Endodermal cell (in vitro differentiated cells): ENCODE measurements at regions not wholly inside any gene's neighbourhood (a gene's known extent, or its start where the extent isn't known, plus 50 kb on each side); places are given as distances from the start of the nearest gene placed in this dataset.

Experiments
- DNase-seq: peaks from one replicate; pipeline ENCODE4 v3.0.0-alpha.2; 2017
- H3K27ac ChIP-seq: 2 replicates; pipeline ENCODE4 v1.5.1; 2013; ENCODE audit warnings: mild to moderate bottlenecking, low read depth, low read length, moderate library complexity
- H3K27me3 ChIP-seq: 2 replicates; pipeline ENCODE4 v1.6.1; 2013; ENCODE audit warnings: mild to moderate bottlenecking, low read length, moderate library complexity; ENCODE audit not compliant: insufficient read depth, control insufficient read depth, poor library complexity, severe bottlenecking
- H3K36me3 ChIP-seq: 2 replicates; pipeline ENCODE4 v1.7.0; 2013; ENCODE audit warnings: mild to moderate bottlenecking, low read length, moderate library complexity; ENCODE audit not compliant: control insufficient read depth, insufficient read depth
- H3K4me1 ChIP-seq: one replicate; pipeline ENCODE4 v1.7.0; 2013; ENCODE audit warnings: low read length; ENCODE audit not compliant: control insufficient read depth, insufficient read depth
- H3K4me3 ChIP-seq: 2 replicates; pipeline ENCODE4 v1.5.1; 2013; ENCODE audit warnings: mild to moderate bottlenecking, low read length, moderate library complexity
- H3K9ac ChIP-seq: 2 replicates; pipeline ENCODE4 v1.6.1; 2013; ENCODE audit warnings: mild to moderate bottlenecking, low read length, moderate library complexity; ENCODE audit not compliant: poor library complexity, severe bottlenecking; ENCODE audit errors: extremely low read depth
- H3K9me3 ChIP-seq: 2 replicates; pipeline ENCODE4 v1.6.1; 2013; ENCODE audit warnings: mild to moderate bottlenecking, low read length, moderate library complexity; ENCODE audit not compliant: control insufficient read depth
- H3K27ac Mint-ChIP-seq: 2 replicates; pipeline ENCODE4 v1.8.0; 2020; ENCODE audit warnings: mixed read lengths
- H3K27me3 Mint-ChIP-seq: 2 replicates; pipeline ENCODE4 v1.8.0; 2021; ENCODE audit warnings: mild to moderate bottlenecking, mixed read lengths; ENCODE audit not compliant: insufficient read depth
- H3K36me3 Mint-ChIP-seq: 2 replicates; pipeline ENCODE4 v1.8.0; 2020; ENCODE audit warnings: low read depth, mixed read lengths
- H3K4me1 Mint-ChIP-seq: 2 replicates; pipeline ENCODE4 v1.8.0; 2020; ENCODE audit warnings: mixed read lengths
- H3K4me3 Mint-ChIP-seq: 2 replicates; pipeline ENCODE4 v1.8.0; 2020; ENCODE audit warnings: mild to moderate bottlenecking, moderate library complexity, mixed read lengths
- H3K9me3 Mint-ChIP-seq: 2 replicates; pipeline ENCODE4 v1.8.0; 2020; ENCODE audit warnings: mild to moderate bottlenecking, mixed read lengths
- WGBS, 2 experiments: methylation state at CpG; one replicate each; pipeline versions ENCODE4 v1.1.5 to v1.1.7; 2013; ENCODE audit warnings: missing lambda C conversion rate in 2 of 2, mixed read lengths in 1 of 2; ENCODE audit not compliant: insufficient coverage in 1 of 2, insufficient read length in 1 of 2; 5-methylcytosine and 5-hydroxymethylcytosine counted together
- TF ChIP-seq, protein P1 (sequence below): fragments of 200-600 bp; sonication (generic); conservative IDR thresholded peaks from 2 replicates; pipeline ENCODE4 v1.5.0; 2021; ENCODE audit warnings: antibody characterized with exemption, mild to moderate bottlenecking

DNA sequence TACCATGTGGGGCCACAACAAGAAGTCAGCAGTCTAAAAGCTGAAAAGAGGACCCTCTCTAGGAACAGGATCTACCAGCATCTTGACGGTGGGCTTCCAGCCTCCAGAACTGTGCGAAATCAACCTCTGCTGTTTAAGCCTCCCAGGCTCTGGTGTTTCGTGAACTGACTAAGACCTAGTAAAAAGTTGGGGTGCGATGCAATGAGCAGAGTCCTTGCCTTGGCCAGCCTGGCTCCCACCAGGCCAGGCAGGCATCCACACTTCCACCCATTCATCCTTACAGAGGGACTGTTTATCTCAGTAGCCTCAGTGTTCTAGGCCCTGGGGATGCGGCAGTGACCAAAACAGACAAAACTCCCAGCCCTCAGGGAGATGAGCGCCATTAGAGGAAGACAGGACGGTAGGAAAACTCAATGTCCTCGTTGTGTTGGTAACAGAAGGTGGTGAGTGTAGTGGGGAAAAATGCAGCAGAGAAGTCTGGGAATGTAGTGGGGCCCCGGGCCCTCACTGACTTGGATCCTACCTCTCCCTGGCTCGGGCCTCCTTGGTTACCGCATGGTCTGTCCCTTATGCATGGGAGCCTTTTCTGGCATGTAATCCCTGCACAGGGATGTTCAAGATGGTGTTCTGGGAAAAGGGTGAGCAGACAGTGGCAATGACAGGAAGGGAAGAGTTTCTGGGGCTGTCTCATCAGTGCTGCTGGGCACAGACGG, 271.8 kb upstream of the HS6ST1 start:
- H3K27me3 Mint-ChIP-seq = peaks cover 6% of the 10 kb centered on the region
- no peak overlapping the region for H3K4me3 Mint-ChIP-seq
- H3K9me3 Mint-ChIP-seq = peaks cover 2% of the 10 kb centered on the region

DNA sequence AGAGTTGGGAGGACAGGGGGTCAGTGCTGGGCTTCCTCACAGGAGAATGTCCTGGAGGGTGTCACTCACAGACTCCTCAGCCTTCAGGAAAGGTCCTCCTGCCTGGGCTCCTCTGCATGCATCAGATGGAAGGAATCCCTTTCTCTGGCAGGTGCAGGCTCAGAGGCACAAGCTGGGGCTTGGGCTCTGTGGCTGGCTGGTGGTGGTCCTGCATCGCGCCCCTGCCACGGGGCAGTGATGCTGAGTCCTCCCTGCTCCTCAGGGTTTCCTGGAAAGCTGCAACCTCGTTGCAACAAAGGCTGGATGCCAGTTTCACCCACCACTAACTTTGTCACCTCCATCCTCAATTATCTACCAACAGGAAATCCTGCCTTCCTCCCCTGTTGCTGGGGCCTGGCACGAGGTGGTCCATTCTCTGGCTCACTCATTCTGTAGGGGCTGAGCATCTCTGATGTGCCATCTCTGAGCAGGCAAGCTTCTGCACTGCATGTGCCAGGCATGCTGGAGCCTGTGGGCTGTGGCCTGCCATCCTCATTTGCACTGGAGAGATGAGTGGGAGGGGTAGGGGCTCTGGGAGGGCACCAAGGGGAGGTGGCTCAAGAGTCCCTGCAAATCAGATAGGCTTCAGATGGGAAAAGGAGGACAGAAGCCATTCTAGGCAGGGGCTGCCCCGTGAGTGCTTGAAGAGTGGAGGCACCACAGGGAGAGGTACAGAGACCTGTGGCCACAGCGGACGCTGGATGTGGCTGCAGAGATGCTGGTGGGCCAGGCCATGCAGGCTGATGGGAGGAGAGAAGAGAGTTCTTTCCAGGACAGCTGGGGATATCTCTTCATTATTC, 272.6 kb upstream of the HS6ST1 start:
- H3K27me3 ChIP-seq = no peaks in the 10 kb centered on the region
- Mint-ChIP-seq H3K4me1 (peaks cover 15% of the 10 kb centered on the region), H3K27me3 (peaks cover 6% of the 10 kb centered on the region), H3K27ac (no peak overlapping the region), H3K9me3 (peaks cover 2% of the 10 kb centered on the region), H3K36me3 (no peaks in the 10 kb centered on the region), H3K4me3 (no peak overlapping the region)
- H3K9me3 ChIP-seq = no peaks in the 10 kb centered on the region
- H3K9ac ChIP-seq = no peak overlapping the region
- no peaks in the 10 kb centered on the region for H3K36me3 ChIP-seq
- no peaks in the 10 kb centered on the region for H3K4me1 ChIP-seq
- TF ChIP-seq, protein P1, sequence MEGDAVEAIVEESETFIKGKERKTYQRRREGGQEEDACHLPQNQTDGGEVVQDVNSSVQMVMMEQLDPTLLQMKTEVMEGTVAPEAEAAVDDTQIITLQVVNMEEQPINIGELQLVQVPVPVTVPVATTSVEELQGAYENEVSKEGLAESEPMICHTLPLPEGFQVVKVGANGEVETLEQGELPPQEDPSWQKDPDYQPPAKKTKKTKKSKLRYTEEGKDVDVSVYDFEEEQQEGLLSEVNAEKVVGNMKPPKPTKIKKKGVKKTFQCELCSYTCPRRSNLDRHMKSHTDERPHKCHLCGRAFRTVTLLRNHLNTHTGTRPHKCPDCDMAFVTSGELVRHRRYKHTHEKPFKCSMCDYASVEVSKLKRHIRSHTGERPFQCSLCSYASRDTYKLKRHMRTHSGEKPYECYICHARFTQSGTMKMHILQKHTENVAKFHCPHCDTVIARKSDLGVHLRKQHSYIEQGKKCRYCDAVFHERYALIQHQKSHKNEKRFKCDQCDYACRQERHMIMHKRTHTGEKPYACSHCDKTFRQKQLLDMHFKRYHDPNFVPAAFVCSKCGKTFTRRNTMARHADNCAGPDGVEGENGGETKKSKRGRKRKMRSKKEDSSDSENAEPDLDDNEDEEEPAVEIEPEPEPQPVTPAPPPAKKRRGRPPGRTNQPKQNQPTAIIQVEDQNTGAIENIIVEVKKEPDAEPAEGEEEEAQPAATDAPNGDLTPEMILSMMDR = no peak
- WGBS, 2 experiments = 94% methylated on average over 6 to 8 of the region's 8 CpGs
- no peak overlapping the region for H3K27ac ChIP-seq
- no peak for DNase-seq
- no peak overlapping the region for H3K4me3 ChIP-seq

More for the DNA sequence above, 271.8 kb upstream of the HS6ST1 start:
- H3K9me3 ChIP-seq = no peaks in the 10 kb centered on the region
- no peak overlapping the region for H3K27ac Mint-ChIP-seq
- H3K4me1 Mint-ChIP-seq = peaks cover 15% of the 10 kb centered on the region
- H3K27ac ChIP-seq = no peak overlapping the region
- H3K36me3 Mint-ChIP-seq = no peaks in the 10 kb centered on the region
- no peaks in the 10 kb centered on the region for H3K36me3 ChIP-seq
- no peaks in the 10 kb centered on the region for H3K27me3 ChIP-seq
- DNase-seq = no peak
- H3K4me1 ChIP-seq = no peaks in the 10 kb centered on the region
- TF ChIP-seq, protein P1 = no peak
- WGBS, 2 experiments = 95 to 96% methylated on average over 8 to 12 of the region's 12 CpGs
- H3K9ac ChIP-seq = no peak overlapping the region
- H3K4me3 ChIP-seq = no peak overlapping the region

DNA sequence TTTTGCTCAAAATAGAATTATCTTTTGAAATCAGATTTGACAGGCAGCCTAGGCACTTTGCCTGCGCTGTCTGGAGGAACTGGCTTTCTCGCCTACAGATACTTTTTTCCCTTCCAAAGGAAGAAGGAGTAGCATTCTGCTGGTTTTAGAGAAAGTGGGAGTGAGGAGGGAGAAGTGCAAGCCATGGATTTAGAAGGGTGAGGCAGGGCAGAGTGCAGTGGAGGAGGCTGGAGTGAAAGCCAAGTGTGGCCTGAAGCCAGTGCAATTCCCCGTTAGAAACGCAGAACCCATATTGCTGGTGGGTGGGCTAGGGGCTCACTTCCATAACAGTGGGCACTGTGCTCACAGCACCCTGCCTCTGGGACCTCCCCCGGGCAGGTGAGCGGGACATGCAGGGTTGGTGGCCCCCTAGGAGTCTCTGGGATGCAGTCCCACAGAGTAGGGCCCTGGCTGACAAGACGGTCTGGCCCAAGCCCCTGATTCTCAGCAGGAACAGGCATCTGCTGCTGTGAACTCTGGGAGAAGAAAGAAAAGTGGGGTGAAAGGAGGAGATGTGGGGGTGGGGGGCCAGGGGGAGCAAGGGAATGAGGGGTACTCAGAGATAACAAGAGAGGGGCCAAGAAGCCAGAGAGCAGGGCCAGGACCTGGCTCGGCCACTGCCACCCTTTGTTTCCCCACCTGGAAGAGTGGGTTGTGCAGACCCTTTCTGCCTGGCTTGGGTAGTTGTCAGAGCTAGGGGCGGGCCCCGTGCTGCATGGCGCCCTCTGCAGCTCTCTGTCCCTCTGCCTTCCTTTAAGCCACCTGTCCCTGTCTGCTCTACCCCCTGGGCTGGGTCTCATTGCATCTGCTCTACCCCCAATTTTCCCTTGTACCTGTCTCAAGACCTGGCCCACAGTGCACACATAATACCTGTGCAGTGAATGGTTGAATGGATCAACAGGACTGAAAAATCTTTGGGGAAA, 273.5 kb upstream of the HS6ST1 start:
- Histone ChIP-seq H3K27me3 (no peaks in the 10 kb centered on the region), H3K4me3 (no peak overlapping the region), H3K9me3 (no peaks in the 10 kb centered on the region), H3K4me1 (no peaks in the 10 kb centered on the region), H3K36me3 (no peaks in the 10 kb centered on the region), H3K9ac (no peak overlapping the region), H3K27ac (no peak overlapping the region)
- TF ChIP-seq, protein P1 = peak; percentile 54
- no peak overlapping the region for H3K27ac Mint-ChIP-seq
- DNase-seq = no peak
- no peak overlapping the region for H3K4me3 Mint-ChIP-seq
- 86 to 93% methylated on average over 6 to 11 of the region's 11 CpGs for WGBS, 2 experiments
- H3K36me3 Mint-ChIP-seq = no peaks in the 10 kb centered on the region
- H3K4me1 Mint-ChIP-seq = peaks cover 15% of the 10 kb centered on the region
- H3K27me3 Mint-ChIP-seq = peaks cover 6% of the 10 kb centered on the region
- peaks cover 2% of the 10 kb centered on the region for H3K9me3 Mint-ChIP-seq
